ENCODE measurements at regions not wholly inside any gene's neighbourhood (a gene's known extent, or its start where the extent isn't known, plus 50 kb on each side); places are given as distances from the start of the nearest gene placed in this dataset.

GRCh38 chr9:26460624-26461023 is 432.0 kb downstream of the CAAP1 start:
- no peak for FAIRE-seq
- H4K5ac ChIP-seq (ENCODE audit: insufficient read length, low read depth, low read length): no peak overlapping the region

More at GRCh38 chr9:26460624-26461023, 432.0 kb downstream of the CAAP1 start:
- no peak overlapping the region for H3K4me3 ChIP-seq (ENCODE audit: extremely low read depth in 1 of 4, insufficient read depth in 2 of 4, low read depth in 3 of 4, low read length in 4 of 4)
- H3K14ac ChIP-seq (ENCODE audit: insufficient read length): no peak overlapping the region
- WGBS, 2 experiments (ENCODE audit: extremely low coverage in 1 of 2, insufficient coverage in 1 of 2, insufficient read length in 1 of 2, insufficient replicate concordance in 2 of 2, low coverage in 1 of 2, low lambda C conversion rate in 2 of 2, missing lambda C conversion rate in 1 of 2): 70% methylated on average over 1 of the region's 1 CpG; no CpG with 5 or more reads in 1 of the 2 experiments
- TF ChIP-seq NRF1 (IDR thresholded peaks at IDR 0.05; ENCODE audit: low read depth, low read length) (no peak), KDM5A (IDR thresholded peaks at IDR 0.05; ENCODE audit: low read length) (no peak), NANOG (IDR thresholded peaks at IDR 0.05; ENCODE audit: insufficient read depth, low read depth, low read length, poor library complexity, severe bottlenecking) (no peak)
- H3K79me2 ChIP-seq (ENCODE audit: control insufficient read depth in 1 of 2, insufficient read depth in 2 of 2, low read length in 2 of 2): no peaks in the 10 kb centered on the region
- H3K27me3 ChIP-seq (replicated peaks in 1 of 4; ENCODE audit: control insufficient read depth in 3 of 4, extremely low read depth in 1 of 4, insufficient read depth in 3 of 4, low read length in 3 of 4): no peaks in the 10 kb centered on the region
- H3K9ac ChIP-seq (replicated peaks in 1 of 4; ENCODE audit: extremely low read depth in 1 of 4, low read depth in 3 of 4, low read length in 3 of 4): no peak overlapping the region
- no peaks in the 10 kb centered on the region for H3K4me1 ChIP-seq (replicated peaks in 1 of 4; ENCODE audit: control insufficient read depth in 3 of 4, insufficient read depth in 4 of 4, low read length in 3 of 4)
- no peak overlapping the region for H2BK12ac ChIP-seq (ENCODE audit: low read depth, low read length)
- H4K91ac ChIP-seq (replicated peaks; ENCODE audit: insufficient read length, low read length): no peak overlapping the region
- CTCF ChIA-PET (ENCODE audit: partially characterized antibody): no interaction called here
- no peak overlapping the region for H3K23ac ChIP-seq (ENCODE audit: insufficient read length)
- H2BK120ac ChIP-seq (replicated peaks; ENCODE audit: low read depth, low read length): no peak overlapping the region
- H3K23me2 ChIP-seq (ENCODE audit: low read depth, low read length): no peaks in the 10 kb centered on the region
- no peak overlapping the region for H3K56ac ChIP-seq (replicated peaks; ENCODE audit: insufficient read length, low read depth, low read length)
- H3K4me2 ChIP-seq (ENCODE audit: insufficient read depth in 1 of 2, low read depth in 2 of 2, low read length in 2 of 2): no peak overlapping the region
- no peak overlapping the region for H2BK20ac ChIP-seq (ENCODE audit: low read length)
- H2BK15ac ChIP-seq (ENCODE audit: low read length): no peak overlapping the region
- no peaks in the 10 kb centered on the region for H3K79me1 ChIP-seq (ENCODE audit: low read depth, low read length)
- H4K20me1 ChIP-seq (replicated peaks in 1 of 2; ENCODE audit: control insufficient read depth in 1 of 2, insufficient read depth in 2 of 2, low read length in 2 of 2): no peaks in the 10 kb centered on the region
- H2AFZ ChIP-seq (ENCODE audit: low read length): no peak overlapping the region
- H4K8ac ChIP-seq (ENCODE audit: extremely low read depth, insufficient read depth, low read length): no peak overlapping the region
- no peak overlapping the region for H3K27ac ChIP-seq (ENCODE audit: low read depth, low read length)
- H3K4ac ChIP-seq (replicated peaks; ENCODE audit: insufficient read length, low read depth, low read length): no peak overlapping the region
- H2BK5ac ChIP-seq (ENCODE audit: low read depth, low read length): no peak overlapping the region
- no peaks in the 10 kb centered on the region for H3K36me3 ChIP-seq (ENCODE audit: control insufficient read depth in 2 of 4, insufficient read depth in 4 of 4, low read length in 3 of 4)
- DNase-seq (ENCODE audit: low read depth in 1 of 2, low spot score in 2 of 2): no peak
- H3K18ac ChIP-seq (ENCODE audit: extremely low read depth, low read length): no peak overlapping the region
- H2AK5ac ChIP-seq (ENCODE audit: low read depth, low read length): no peak overlapping the region
- POLR2A ChIA-PET (ENCODE audit: partially characterized antibody): no interaction called here
- H3K9me3 ChIP-seq (ENCODE audit: insufficient read depth in 2 of 2, low read depth in 1 of 2, low read length in 1 of 2): no peaks in the 10 kb centered on the region
